ENCODE measurements at regions not wholly inside any gene's neighbourhood (a gene's known extent, or its start where the extent isn't known, plus 50 kb on each side); places are given as distances from the start of the nearest gene placed in this dataset.
"Not testable (repeated sequence)": the region's sequence is repeated elsewhere in the genome, so short reads cannot be mapped to it uniquely, and the experiment has no call there.

- not testable (repeated sequence) for H3K27me3 Mint-ChIP-seq (ENCODE audit: insufficient read depth, low read depth, poor library complexity); H3K4me1 Mint-ChIP-seq
- peaks cover 71% of the 10 kb centered on the region for H3K9me3 Mint-ChIP-seq
Measured at GRCh38 chr21:8775591-8776215, 1745.7 kb upstream of the TPTE start.

GRCh38 chr21:8777260-8777659 is 1744.1 kb upstream of the TPTE start:
- H3K9me2 ChIP-seq (ENCODE audit: insufficient read depth); H3K4me2 ChIP-seq; H3F3A ChIP-seq (replicated peaks; ENCODE audit: low read depth); H3K4me3 ChIP-seq; H3K27ac ChIP-seq (ENCODE audit: low read depth); H3K36me3 ChIP-seq (ENCODE audit: insufficient read depth); H4K20me1 ChIP-seq (replicated peaks; ENCODE audit: insufficient read depth); H3K27ac Mint-ChIP-seq; ATAC-seq; H3K4me3 Mint-ChIP-seq; H2AFZ ChIP-seq; H3K27me3 Mint-ChIP-seq (ENCODE audit: insufficient read depth, low read depth, poor library complexity); H3K79me2 ChIP-seq (replicated peaks; ENCODE audit: insufficient read depth); H3K4me1 Mint-ChIP-seq; DNase-seq (ENCODE audit: low spot score); H3K4me1 ChIP-seq (ENCODE audit: insufficient read depth); H3K27me3 ChIP-seq (ENCODE audit: insufficient read depth): not testable (repeated sequence)
- Mint-ChIP-seq H3K36me3 (ENCODE audit: low read depth) (peaks cover 12% of the 10 kb centered on the region), H3K9me3 (peaks cover 69% of the 10 kb centered on the region)

More at GRCh38 chr21:8775591-8776215, 1745.7 kb upstream of the TPTE start:
- not testable (repeated sequence) for H3K4me2 ChIP-seq; H3K79me2 ChIP-seq (replicated peaks; ENCODE audit: insufficient read depth); H3K27me3 ChIP-seq (ENCODE audit: insufficient read depth); H3K4me3 ChIP-seq; H2AFZ ChIP-seq; H3F3A ChIP-seq (replicated peaks; ENCODE audit: low read depth); H3K9me2 ChIP-seq (ENCODE audit: insufficient read depth); DNase-seq (ENCODE audit: low spot score); H4K20me1 ChIP-seq (replicated peaks; ENCODE audit: insufficient read depth); ATAC-seq; H3K4me1 ChIP-seq (ENCODE audit: insufficient read depth); H3K27ac ChIP-seq (ENCODE audit: low read depth); H3K36me3 ChIP-seq (ENCODE audit: insufficient read depth); H3K4me3 Mint-ChIP-seq; H3K27ac Mint-ChIP-seq
- H3K36me3 Mint-ChIP-seq (ENCODE audit: low read depth) = peaks cover 17% of the 10 kb centered on the region

- not testable (repeated sequence) for H3K36me3 Mint-ChIP-seq (ENCODE audit: low read depth); H3K4me1 ChIP-seq (ENCODE audit: insufficient read depth); H3F3A ChIP-seq (replicated peaks; ENCODE audit: low read depth); H3K79me2 ChIP-seq (replicated peaks; ENCODE audit: insufficient read depth); H3K27ac ChIP-seq (ENCODE audit: low read depth); H3K4me3 Mint-ChIP-seq; H3K36me3 ChIP-seq (ENCODE audit: insufficient read depth); H2AFZ ChIP-seq; H3K27me3 Mint-ChIP-seq (ENCODE audit: insufficient read depth, low read depth, poor library complexity); DNase-seq (ENCODE audit: low spot score); H3K9me2 ChIP-seq (ENCODE audit: insufficient read depth); H3K4me3 ChIP-seq; H4K20me1 ChIP-seq (replicated peaks; ENCODE audit: insufficient read depth); H3K27ac Mint-ChIP-seq; H3K4me2 ChIP-seq; ATAC-seq; H3K27me3 ChIP-seq (ENCODE audit: insufficient read depth); H3K4me1 Mint-ChIP-seq
- peaks cover 64% of the 10 kb centered on the region for H3K9me3 Mint-ChIP-seq
Measured at GRCh38 chr21:8778323-8779085, 1742.9 kb upstream of the TPTE start.

DNA sequence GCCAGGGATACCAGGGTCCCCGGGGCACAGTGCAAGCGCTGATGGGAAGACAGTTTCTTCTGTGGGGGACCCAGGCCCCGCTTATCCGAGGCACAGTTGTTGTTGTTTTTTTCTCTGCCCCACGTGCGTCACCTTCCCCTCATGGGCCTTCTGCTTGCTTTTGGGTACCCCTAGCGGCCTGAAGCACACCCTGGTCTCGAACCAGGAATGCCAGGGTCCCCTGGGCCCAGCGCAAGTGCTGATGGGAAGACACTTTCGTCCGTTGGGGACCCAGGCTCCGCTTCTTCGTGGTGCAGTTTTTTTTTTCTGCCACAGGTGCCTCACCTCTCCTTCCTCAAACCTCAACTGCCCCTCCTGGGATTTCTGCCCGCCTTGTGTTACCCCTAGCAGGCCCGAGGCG is 1708.5 kb upstream of the TPTE start:
- ATAC-seq; H3K4me3 ChIP-seq; DNase-seq (ENCODE audit: low spot score); H3K27ac Mint-ChIP-seq; H3K4me2 ChIP-seq; H3K4me1 ChIP-seq (ENCODE audit: insufficient read depth); H4K20me1 ChIP-seq (replicated peaks; ENCODE audit: insufficient read depth); H3K79me2 ChIP-seq (replicated peaks; ENCODE audit: insufficient read depth); H3K4me1 Mint-ChIP-seq; H3K27ac ChIP-seq (ENCODE audit: low read depth); H3K9me2 ChIP-seq (ENCODE audit: insufficient read depth); H3K27me3 ChIP-seq (ENCODE audit: insufficient read depth); H2AFZ ChIP-seq; H3F3A ChIP-seq (replicated peaks; ENCODE audit: low read depth); H3K36me3 ChIP-seq (ENCODE audit: insufficient read depth); H3K27me3 Mint-ChIP-seq (ENCODE audit: insufficient read depth, low read depth, poor library complexity); H3K4me3 Mint-ChIP-seq; H3K36me3 Mint-ChIP-seq (ENCODE audit: low read depth); H3K9me3 Mint-ChIP-seq: not testable (repeated sequence)

GRCh38 chr21:8834264-8834663 is 1687.1 kb upstream of the TPTE start:
- not testable (repeated sequence) for DNase-seq (ENCODE audit: low spot score); H3K27me3 ChIP-seq (ENCODE audit: insufficient read depth); H4K20me1 ChIP-seq (replicated peaks; ENCODE audit: insufficient read depth); ATAC-seq; H3F3A ChIP-seq (replicated peaks; ENCODE audit: low read depth); H3K4me1 ChIP-seq (ENCODE audit: insufficient read depth); H3K9me2 ChIP-seq (ENCODE audit: insufficient read depth); H3K36me3 Mint-ChIP-seq (ENCODE audit: low read depth); H3K79me2 ChIP-seq (replicated peaks; ENCODE audit: insufficient read depth); H2AFZ ChIP-seq; H3K4me3 ChIP-seq; H3K27me3 Mint-ChIP-seq (ENCODE audit: insufficient read depth, low read depth, poor library complexity); H3K27ac Mint-ChIP-seq; H3K27ac ChIP-seq (ENCODE audit: low read depth); H3K4me1 Mint-ChIP-seq; H3K4me3 Mint-ChIP-seq; H3K36me3 ChIP-seq (ENCODE audit: insufficient read depth); H3K4me2 ChIP-seq
- H3K9me3 Mint-ChIP-seq = peaks cover 15% of the 10 kb centered on the region
